Smooth muscle cell (in vitro differentiated cells): ENCODE measurements at regions not wholly inside any gene's neighbourhood (a gene's known extent, or its start where the extent isn't known, plus 50 kb on each side); places are given as distances from the start of the nearest gene placed in this dataset.

Experiments used
- DNase-seq: peaks from one replicate; lab custom pipeline; 2025; ENCODE audit not compliant: unreplicated experiment; lab: John Stamatoyannopoulos, UW
- H2AFZ ChIP-seq: fragments of 200-600 bp; sonication (generic); 2 replicates; pipeline ENCODE4 v1.6.0; 2016; ENCODE audit warnings: antibody characterized with exemption, low read depth, mild to moderate bottlenecking
- H3F3A ChIP-seq: fragments of 200-600 bp; sonication (generic); 2 replicates; pipeline ENCODE4 v1.6.0; 2017; ENCODE audit warnings: antibody characterized with exemption, low read depth
- H3K27ac ChIP-seq: fragments of 200-600 bp; sonication (generic); 2 replicates; pipeline ENCODE4 v1.5.1; 2016; ENCODE audit warnings: low read depth, mild to moderate bottlenecking
- H3K27me3 ChIP-seq: fragments of 200-600 bp; sonication (generic); 2 replicates; pipeline ENCODE4 v1.6.1; 2016; ENCODE audit warnings: low read depth, mild to moderate bottlenecking
- H3K36me3 ChIP-seq: fragments of 200-600 bp; sonication (generic); 2 replicates; pipeline ENCODE4 v1.5.1; 2016; ENCODE audit warnings: low read depth
- H3K4me1 ChIP-seq: fragments of 200-600 bp; sonication (generic); 2 replicates; pipeline ENCODE4 v1.5.1; 2016; ENCODE audit warnings: low read depth
- H3K4me2 ChIP-seq: fragments of 200-600 bp; sonication (generic); 2 replicates; pipeline ENCODE4 v1.6.0; 2016; ENCODE audit warnings: mild to moderate bottlenecking
- H3K4me3 ChIP-seq: fragments of 200-600 bp; sonication (generic); 2 replicates; pipeline ENCODE4 v1.5.1; 2016; ENCODE audit warnings: mild to moderate bottlenecking
- H3K79me2 ChIP-seq: fragments of 200-600 bp; sonication (generic); 2 replicates; pipeline ENCODE4 v1.6.0; 2016; ENCODE audit warnings: low read depth, mild to moderate bottlenecking
- H3K9ac ChIP-seq: fragments of 200-600 bp; sonication (generic); 2 replicates; pipeline ENCODE4 v1.6.0; 2016; ENCODE audit warnings: low read depth
- H3K9me3 ChIP-seq: fragments of 200-600 bp; sonication (generic); replicated peaks from 2 replicates; pipeline ENCODE4 v1.5.1; 2016; ENCODE audit warnings: low read depth
- H4K20me1 ChIP-seq: fragments of 200-600 bp; sonication (generic); 2 replicates; pipeline ENCODE4 v1.6.0; 2016; ENCODE audit warnings: low read depth
- WGBS: methylation state at CpG from one replicate; pipeline ENCODE4 v1.1.7; 2016; ENCODE audit warnings: low lambda C conversion rate; 5-methylcytosine and 5-hydroxymethylcytosine counted together
- TF ChIP-seq, protein P1 (sequence below): fragments of 200-600 bp; sonication (generic); IDR thresholded peaks from 2 replicates; pipeline ENCODE4 v1.5.1; 2017; ENCODE audit warnings: borderline replicate concordance, mild to moderate bottlenecking, antibody characterized with exemption; ENCODE audit not compliant: insufficient read depth, poor library complexity, severe bottlenecking

- no peak for DNase-seq
- H3F3A ChIP-seq, result no peaks in the 10 kb centered on the region
- H3K27me3 ChIP-seq, result no peaks in the 10 kb centered on the region
- H3K79me2 ChIP-seq, result no peaks in the 10 kb centered on the region
- H3K4me2 ChIP-seq, result no peak overlapping the region
- no peaks in the 10 kb centered on the region for H3K4me1 ChIP-seq
- TF ChIP-seq, protein P1, sequence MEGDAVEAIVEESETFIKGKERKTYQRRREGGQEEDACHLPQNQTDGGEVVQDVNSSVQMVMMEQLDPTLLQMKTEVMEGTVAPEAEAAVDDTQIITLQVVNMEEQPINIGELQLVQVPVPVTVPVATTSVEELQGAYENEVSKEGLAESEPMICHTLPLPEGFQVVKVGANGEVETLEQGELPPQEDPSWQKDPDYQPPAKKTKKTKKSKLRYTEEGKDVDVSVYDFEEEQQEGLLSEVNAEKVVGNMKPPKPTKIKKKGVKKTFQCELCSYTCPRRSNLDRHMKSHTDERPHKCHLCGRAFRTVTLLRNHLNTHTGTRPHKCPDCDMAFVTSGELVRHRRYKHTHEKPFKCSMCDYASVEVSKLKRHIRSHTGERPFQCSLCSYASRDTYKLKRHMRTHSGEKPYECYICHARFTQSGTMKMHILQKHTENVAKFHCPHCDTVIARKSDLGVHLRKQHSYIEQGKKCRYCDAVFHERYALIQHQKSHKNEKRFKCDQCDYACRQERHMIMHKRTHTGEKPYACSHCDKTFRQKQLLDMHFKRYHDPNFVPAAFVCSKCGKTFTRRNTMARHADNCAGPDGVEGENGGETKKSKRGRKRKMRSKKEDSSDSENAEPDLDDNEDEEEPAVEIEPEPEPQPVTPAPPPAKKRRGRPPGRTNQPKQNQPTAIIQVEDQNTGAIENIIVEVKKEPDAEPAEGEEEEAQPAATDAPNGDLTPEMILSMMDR, result no peak
- H3K27ac ChIP-seq, result no peak overlapping the region
- no peaks in the 10 kb centered on the region for H4K20me1 ChIP-seq
- no peaks in the 10 kb centered on the region for H3K36me3 ChIP-seq
- no peak overlapping the region for H3K9ac ChIP-seq
- no peak overlapping the region for H2AFZ ChIP-seq
- 70% methylated on average over 3 of the region's 3 CpGs for WGBS
- H3K9me3 ChIP-seq, result no peaks in the 10 kb centered on the region
- H3K4me3 ChIP-seq, result no peak overlapping the region
Measured at GRCh38 chr1:166671627-166672026, 167.6 kb upstream of the POGK start.

- TF ChIP-seq, protein P1, result no peak
- no peak overlapping the region for H3K27ac ChIP-seq
- no peak overlapping the region for H3K4me3 ChIP-seq
- 85% methylated on average over 2 of the region's 2 CpGs for WGBS
- H3K79me2 ChIP-seq, result no peaks in the 10 kb centered on the region
- H2AFZ ChIP-seq, result no peak overlapping the region
- H3K36me3 ChIP-seq, result no peaks in the 10 kb centered on the region
- H3F3A ChIP-seq, result no peaks in the 10 kb centered on the region
- DNase-seq, result no peak
- H3K4me1 ChIP-seq, result no peaks in the 10 kb centered on the region
- no peaks in the 10 kb centered on the region for H3K27me3 ChIP-seq
- no peak overlapping the region for H3K9ac ChIP-seq
- H3K9me3 ChIP-seq, result no peaks in the 10 kb centered on the region
- no peak overlapping the region for H3K4me2 ChIP-seq
- no peaks in the 10 kb centered on the region for H4K20me1 ChIP-seq
Measured at GRCh38 chr1:166673722-166674121, 165.6 kb upstream of the POGK start.

DNA sequence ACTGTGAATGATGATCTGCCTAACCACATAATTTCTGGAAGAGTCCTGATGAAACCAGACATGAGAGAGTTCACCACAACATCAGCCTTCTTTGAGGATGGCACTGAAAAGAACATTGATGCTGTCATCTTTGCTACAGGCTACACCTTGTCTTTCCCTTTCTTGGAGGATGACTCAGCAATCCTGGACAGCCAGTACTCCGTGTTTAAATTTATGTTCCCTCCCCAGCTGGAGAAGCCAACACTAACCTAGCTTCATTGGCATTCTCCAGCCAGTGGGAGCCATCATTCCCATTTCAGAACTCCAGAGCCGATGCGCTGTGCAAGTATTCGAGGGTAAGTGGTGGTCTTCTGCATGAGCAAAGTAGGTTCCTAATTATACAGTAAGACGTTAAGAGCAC lies 164.1 kb upstream of the POGK start:
- Histone ChIP-seq H3K4me2 (no peak overlapping the region), H3F3A (no peaks in the 10 kb centered on the region), H3K4me1 (no peaks in the 10 kb centered on the region), H3K9me3 (no peaks in the 10 kb centered on the region), H3K36me3 (no peaks in the 10 kb centered on the region), H4K20me1 (no peaks in the 10 kb centered on the region), H3K9ac (no peak overlapping the region), H2AFZ (no peak overlapping the region), H3K4me3 (no peak overlapping the region), H3K79me2 (no peaks in the 10 kb centered on the region), H3K27me3 (no peaks in the 10 kb centered on the region), H3K27ac (no peak overlapping the region)
- DNase-seq, result no peak
- 84% methylated on average over 5 of the region's 5 CpGs for WGBS
- TF ChIP-seq, protein P1, result no peak

GRCh38 chr1:166676981-166677380 lies 162.3 kb upstream of the POGK start:
- Histone ChIP-seq H3K4me1 (no peaks in the 10 kb centered on the region), H3K9ac (no peak overlapping the region), H3K27ac (no peak overlapping the region), H3F3A (no peaks in the 10 kb centered on the region), H3K4me2 (no peak overlapping the region), H3K9me3 (no peaks in the 10 kb centered on the region), H3K79me2 (no peaks in the 10 kb centered on the region), H3K36me3 (no peaks in the 10 kb centered on the region), H2AFZ (no peak overlapping the region), H4K20me1 (no peaks in the 10 kb centered on the region), H3K27me3 (no peaks in the 10 kb centered on the region), H3K4me3 (no peak overlapping the region)
- no peak for DNase-seq
- TF ChIP-seq, protein P1, result no peak
